Caco-2 (cell line): ENCODE measurements at regions not wholly inside any gene's neighbourhood (a gene's known extent, or its start where the extent isn't known, plus 50 kb on each side); places are given as distances from the start of the nearest gene placed in this dataset.

Source experiments
- BruUV-seq: library from RNA; stranded (reverse); fragments of 400-500 nt; replicated peaks from 2 replicates; lab custom pipeline; 2021; lab: Mats Ljungman, UMichigan
- CTCF ChIA-PET: fragments of 300-600 bp; sonication (Branson Sonifier 250); formaldehyde crosslinking; loops from one replicate; lab custom pipeline; 2022; ENCODE audit warnings: antibody characterized with exemption; lab: Charles Lee
- POLR2A ChIA-PET: fragments of 300-600 bp; sonication (Branson Sonifier 250); formaldehyde crosslinking; loops from one replicate; lab custom pipeline; 2022; ENCODE audit warnings: antibody characterized with exemption; lab: Charles Lee
- DNase-seq, 2 experiments: peaks; one replicate each; pipeline versions ENCODE4 v3.0.0 to v3.0.0-alpha.2; 2020 to 2022
- H3K27me3 ChIP-seq: replicated peaks from 2 replicates; pipeline ENCODE4 v1.6.0; 2011; ENCODE audit warnings: low read length; ENCODE audit not compliant: control insufficient read depth, insufficient read depth
- H3K36me3 ChIP-seq: 2 replicates; pipeline ENCODE4 v1.5.1; 2011; ENCODE audit warnings: low read length; ENCODE audit not compliant: control insufficient read depth, insufficient read depth
- H3K4me1 ChIP-seq: fragments of 250-450 bp; sonication (Bioruptor Pico); 2 replicates; pipeline ENCODE4 v1.5.1; 2020; ENCODE audit warnings: mild to moderate bottlenecking
- H3K4me3 ChIP-seq: 2 replicates; pipeline ENCODE4 v1.5.1; 2011; ENCODE audit warnings: low read depth, mild to moderate bottlenecking, control low read depth, low read length
- H3K9me3 ChIP-seq: fragments of 250-450 bp; sonication (Bioruptor Pico); 2 replicates; pipeline ENCODE4 v1.5.1; 2020; ENCODE audit warnings: mild to moderate bottlenecking, moderate library complexity
- H3K27ac Mint-ChIP-seq: one replicate; pipeline ENCODE4 v1.8.0; 2022; ENCODE audit warnings: mixed read lengths; ENCODE audit not compliant: unreplicated experiment
- H3K27me3 Mint-ChIP-seq: one replicate; pipeline ENCODE4 v1.8.0; 2022; ENCODE audit warnings: mixed read lengths; ENCODE audit not compliant: insufficient read depth, unreplicated experiment
- H3K36me3 Mint-ChIP-seq: one replicate; pipeline ENCODE4 v1.8.0; 2022; ENCODE audit warnings: mild to moderate bottlenecking, mixed read lengths; ENCODE audit not compliant: insufficient read depth, unreplicated experiment
- H3K4me1 Mint-ChIP-seq: one replicate; pipeline ENCODE4 v1.8.0; 2022; ENCODE audit warnings: low read depth, mixed read lengths; ENCODE audit not compliant: unreplicated experiment
- H3K4me3 Mint-ChIP-seq: one replicate; pipeline ENCODE4 v1.8.0; 2022; ENCODE audit warnings: mild to moderate bottlenecking, moderate library complexity, mixed read lengths; ENCODE audit not compliant: unreplicated experiment
- H3K9me3 Mint-ChIP-seq: one replicate; pipeline ENCODE4 v1.8.0; 2022; ENCODE audit warnings: mixed read lengths; ENCODE audit not compliant: unreplicated experiment
- CTCF ChIP-seq, 2 experiments: fragments of 200-600 bp in 1 of 2; IDR thresholded peaks; 1 replicate in 1 of 2; 2 replicates in 1 of 2; pipeline versions ENCODE4 v1.5.1 to v1.8.0; 2011 to 2022; ENCODE audit warnings: antibody characterized with exemption in 1 of 2, control low read depth in 1 of 2, inconsistent platforms in 1 of 2, low read depth in 1 of 2, low read length in 1 of 2, mild to moderate bottlenecking in 1 of 2, moderate library complexity in 1 of 2; ENCODE audit not compliant: insufficient read depth in 1 of 2, severe bottlenecking in 1 of 2, unreplicated experiment in 1 of 2
- intact Hi-C: fragments of 100-400 bp; cut with micrococcal nuclease; formaldehyde crosslinking; loops from one replicate; pipeline ENCODE4 v1.10.0; 2022; ENCODE audit not compliant: unreplicated experiment

DNA sequence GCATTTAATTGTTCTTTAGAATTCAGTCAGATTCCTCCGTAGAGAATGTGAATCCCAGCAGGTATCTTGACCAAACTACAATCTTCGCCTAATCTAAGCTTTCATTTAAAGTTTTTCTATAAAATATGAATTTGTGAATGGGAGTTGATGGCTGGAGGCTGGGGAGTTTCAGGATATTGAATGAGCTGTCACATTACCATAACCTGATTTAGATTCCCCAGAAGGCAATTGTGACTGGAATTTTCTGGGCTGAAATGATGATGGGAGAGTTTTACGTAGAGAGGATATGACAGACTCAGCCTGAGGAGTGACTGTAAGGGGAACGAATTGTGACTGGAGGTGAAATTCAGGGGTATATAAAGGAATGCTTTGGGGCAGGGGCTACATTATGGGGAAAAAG, 411.7 kb upstream of the FZD8 start:
- Histone ChIP-seq H3K36me3 (no peaks in the 10 kb centered on the region), H3K9me3 (no peaks in the 10 kb centered on the region), H3K4me1 (no peaks in the 10 kb centered on the region), H3K27me3 (no peaks in the 10 kb centered on the region), H3K4me3 (no peak overlapping the region)
- no peak for DNase-seq
- H3K4me1 Mint-ChIP-seq: no peaks in the 10 kb centered on the region
- intact Hi-C loops: no loop called here
- no TSS peak for BruUV-seq
- no peak for TF ChIP-seq CTCF (IDR thresholded peaks at IDR 0.05; ENCODE audit: insufficient read depth in 1 of 2, low read depth in 1 of 2, low read length in 1 of 2, severe bottlenecking in 1 of 2, unreplicated experiment in 1 of 2)
- ChIA-PET POLR2A (no interaction called here), CTCF (no interaction called here)
- no peak overlapping the region for H3K27ac Mint-ChIP-seq
- H3K9me3 Mint-ChIP-seq: peaks cover 10% of the 10 kb centered on the region
- H3K27me3 Mint-ChIP-seq: peaks cover 24% of the 10 kb centered on the region
- no peak overlapping the region for H3K4me3 Mint-ChIP-seq
- H3K36me3 Mint-ChIP-seq: no peaks in the 10 kb centered on the region

- no peaks in the 10 kb centered on the region for H3K4me1 ChIP-seq
- no peaks in the 10 kb centered on the region for H3K36me3 ChIP-seq
- DNase-seq: no peak
- Mint-ChIP-seq H3K27ac (no peak overlapping the region), H3K36me3 (no peaks in the 10 kb centered on the region), H3K4me1 (no peaks in the 10 kb centered on the region), H3K4me3 (no peak overlapping the region), H3K9me3 (peaks cover 10% of the 10 kb centered on the region), H3K27me3 (peaks cover 24% of the 10 kb centered on the region)
- H3K9me3 ChIP-seq: no peaks in the 10 kb centered on the region
- ChIA-PET POLR2A (no interaction called here), CTCF (no interaction called here)
- TF ChIP-seq CTCF (IDR thresholded peaks at IDR 0.05; ENCODE audit: insufficient read depth in 1 of 2, low read depth in 1 of 2, low read length in 1 of 2, severe bottlenecking in 1 of 2, unreplicated experiment in 1 of 2): no peak
- intact Hi-C loops: no loop called here
- no TSS peak for BruUV-seq
- no peak overlapping the region for H3K4me3 ChIP-seq
- no peaks in the 10 kb centered on the region for H3K27me3 ChIP-seq
Observed at GRCh38 chr10:36053271-36053670, 411.2 kb upstream of the FZD8 start.

DNA sequence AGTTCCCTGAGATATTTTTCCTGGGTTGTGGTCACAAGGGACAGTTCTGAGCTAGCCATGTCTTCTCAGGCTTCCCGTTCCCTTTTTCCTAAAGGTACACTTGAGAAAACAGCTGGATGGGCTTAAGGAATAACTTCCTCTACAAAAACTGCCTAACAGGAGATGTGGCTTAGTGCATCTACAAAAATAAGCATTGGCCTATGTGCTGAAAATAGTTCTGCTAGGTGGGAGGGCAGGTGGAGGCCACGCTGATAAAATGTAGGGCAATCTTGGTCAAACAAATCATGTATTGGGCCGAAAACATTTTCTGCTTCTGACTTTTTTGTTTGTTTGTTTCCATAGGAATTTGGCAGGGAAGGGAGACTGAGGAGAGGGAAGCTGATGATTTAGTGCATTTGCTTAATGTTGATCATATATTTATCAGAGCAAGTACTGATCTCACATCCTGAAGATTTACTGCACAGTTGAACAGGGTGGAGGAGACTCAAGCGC, 409.4 kb upstream of the FZD8 start:
- Mint-ChIP-seq H3K4me3 (no peak overlapping the region), H3K27ac (no peak overlapping the region), H3K9me3 (peaks cover 10% of the 10 kb centered on the region), H3K27me3 (peaks cover 18% of the 10 kb centered on the region), H3K4me1 (no peaks in the 10 kb centered on the region), H3K36me3 (no peaks in the 10 kb centered on the region)
- BruUV-seq: no TSS peak
- no peaks in the 10 kb centered on the region for H3K36me3 ChIP-seq
- intact Hi-C loops: no loop called here
- TF ChIP-seq CTCF (IDR thresholded peaks at IDR 0.05; ENCODE audit: insufficient read depth in 1 of 2, low read depth in 1 of 2, low read length in 1 of 2, severe bottlenecking in 1 of 2, unreplicated experiment in 1 of 2): no peak
- no peak overlapping the region for H3K4me3 ChIP-seq
- POLR2A ChIA-PET: no interaction called here
- H3K4me1 ChIP-seq: no peaks in the 10 kb centered on the region
- no peaks in the 10 kb centered on the region for H3K9me3 ChIP-seq
- CTCF ChIA-PET: no interaction called here
- no peak for DNase-seq
- no peaks in the 10 kb centered on the region for H3K27me3 ChIP-seq
